SK-N-SH (cell line): ENCODE measurements at regions not wholly inside any gene's neighbourhood (a gene's known extent, or its start where the extent isn't known, plus 50 kb on each side); places are given as distances from the start of the nearest gene placed in this dataset.

ENCODE experiments used
- CTCF ChIA-PET: fragments of 300-600, 350-600 bp; formaldehyde crosslinking; extraction: SDS; loops from one replicate; lab custom pipeline; 2021; lab: Yijun Ruan, JAX
- POLR2A ChIA-PET: fragments of 350-600 bp; sonication (Branson Sonifier 250); formaldehyde crosslinking; extraction: SDS; loops from one replicate; lab custom pipeline; 2020; ENCODE audit warnings: antibody characterized with exemption, inconsistent platforms; lab: Yijun Ruan, JAX
- DNase-seq: peaks from one replicate; pipeline ENCODE4 v3.0.0; 2012
- H2AFZ ChIP-seq: fragments of 200-600 bp; sonication (generic); 2 replicates; pipeline ENCODE4 v1.8.1; 2016; ENCODE audit warnings: antibody characterized with exemption, mild to moderate bottlenecking, low read depth
- H3F3A ChIP-seq: fragments of 200-600 bp; sonication (generic); replicated peaks from 2 replicates; pipeline ENCODE3; 2016; ENCODE audit warnings: antibody characterized with exemption, mild to moderate bottlenecking; ENCODE audit not compliant: insufficient read depth
- H3K27ac ChIP-seq, 2 experiments: fragments of 200-500 bp in 1 of 2; fragments of 200-600 bp in 1 of 2; sonication (Bioruptor generic) in 1 of 2; sonication (generic), shearing (Covaris generic) in 1 of 2; 2 replicates each; pipeline versions ENCODE4 v1.5.1 to v1.6.1; 2014 to 2016; ENCODE audit warnings: low read depth in 2 of 2, inconsistent platforms in 1 of 2, low read length in 1 of 2, mild to moderate bottlenecking in 1 of 2, mixed read lengths in 1 of 2
- H3K27me3 ChIP-seq: fragments of 200-600 bp; sonication (generic), shearing (Covaris generic); 2 replicates; pipeline ENCODE4 v1.6.1; 2016; ENCODE audit warnings: mixed run types; ENCODE audit not compliant: insufficient read depth
- H3K36me3 ChIP-seq, 2 experiments: fragments of 200-500 bp in 1 of 2; fragments of 200-600 bp in 1 of 2; sonication (Bioruptor generic) in 1 of 2; sonication (generic) in 1 of 2; replicated peaks in 1 of 2; 2 replicates each; pipeline versions ENCODE3 to v1.5.1; 2014 to 2016; ENCODE audit warnings: low read length in 1 of 2, mild to moderate bottlenecking in 1 of 2; ENCODE audit not compliant: insufficient read depth in 2 of 2, control insufficient read depth in 1 of 2
- H3K4me1 ChIP-seq, 2 experiments: fragments of 200-500 bp in 1 of 2; fragments of 200-600 bp in 1 of 2; sonication (Bioruptor generic) in 1 of 2; sonication (generic), shearing (Covaris generic) in 1 of 2; 2 replicates each; pipeline versions ENCODE4 v1.5.1 to v1.6.1; 2014 to 2016; ENCODE audit warnings: low read depth in 1 of 2, low read length in 1 of 2, mixed run types in 1 of 2; ENCODE audit not compliant: insufficient read depth in 2 of 2, control insufficient read depth in 1 of 2
- H3K4me2 ChIP-seq: fragments of 200-600 bp; sonication (generic), shearing (Covaris generic); 2 replicates; pipeline ENCODE4 v1.6.1; 2017; ENCODE audit warnings: mixed run types
- H3K4me3 ChIP-seq, 2 experiments: fragments of 200-500 bp in 1 of 2; fragments of 200-600 bp in 1 of 2; sonication (Bioruptor generic) in 1 of 2; sonication (generic), shearing (Covaris generic) in 1 of 2; 2 replicates each; pipeline versions ENCODE4 v1.5.1 to v1.8.1; 2014 to 2016; ENCODE audit warnings: low read depth in 2 of 2, inconsistent platforms in 1 of 2, low read length in 1 of 2, mild to moderate bottlenecking in 1 of 2, mixed read lengths in 1 of 2, moderate library complexity in 1 of 2
- H3K79me2 ChIP-seq: fragments of 200-600 bp; sonication (generic); 2 replicates; pipeline ENCODE4 v1.8.1; 2017; ENCODE audit warnings: mild to moderate bottlenecking; ENCODE audit not compliant: insufficient read depth
- H3K9ac ChIP-seq: fragments of 200-600 bp; sonication (generic); 2 replicates; pipeline ENCODE4 v1.6.1; 2017; ENCODE audit warnings: mixed run types
- H3K9me2 ChIP-seq: fragments of 200-600 bp; sonication (generic); 2 replicates; pipeline ENCODE4 v1.6.1; 2017; ENCODE audit warnings: mixed run types
- H3K9me3 ChIP-seq: fragments of 200-600 bp; sonication (generic); 2 replicates; pipeline ENCODE4 v1.6.1; 2017; ENCODE audit warnings: mixed run types, mild to moderate bottlenecking, moderate library complexity
- H4K20me1 ChIP-seq: fragments of 200-600 bp; sonication (generic); 2 replicates; pipeline ENCODE4 v1.6.1; 2017; ENCODE audit warnings: mild to moderate bottlenecking, mixed run types; ENCODE audit not compliant: insufficient read depth
- CHD2 ChIP-seq: fragments of 150-350 bp; IDR thresholded peaks from 2 replicates; pipeline ENCODE4 v1.6.1; 2018; ENCODE audit warnings: low read length; ENCODE audit not compliant: partially characterized antibody
- ELF1 ChIP-seq: IDR thresholded peaks from 2 replicates; pipeline ENCODE4 v1.4.0; 2012
- EP300 ChIP-seq, 2 experiments: IDR thresholded peaks; 2 replicates each; pipeline versions ENCODE4 v1.4.0 to v1.6.1; 2012; ENCODE audit warnings: borderline replicate concordance in 1 of 2, low read depth in 1 of 2, low read length in 1 of 2
- FOXJ3 ChIP-seq: sonication (generic); formaldehyde crosslinking; IDR thresholded peaks from 2 replicates; pipeline ENCODE4 v1.5.1; 2020; ENCODE audit warnings: mild to moderate bottlenecking, missing genetic modification reagents
- FOXM1 ChIP-seq: IDR thresholded peaks from 2 replicates; pipeline ENCODE4 v1.4.0; 2012; ENCODE audit warnings: low read depth, mild to moderate bottlenecking
- GABPA ChIP-seq: IDR thresholded peaks from 2 replicates; pipeline ENCODE4 v1.4.0; 2012; ENCODE audit warnings: low read depth, mild to moderate bottlenecking
- GATA2 ChIP-seq: sonication (generic); formaldehyde crosslinking; IDR thresholded peaks from 2 replicates; pipeline ENCODE4 v1.5.0; 2020; ENCODE audit warnings: mild to moderate bottlenecking, missing genetic modification reagents
- IRF3 ChIP-seq: fragments of 150-350 bp; IDR thresholded peaks from 2 replicates; pipeline ENCODE4 v1.6.1; 2016; ENCODE audit warnings: mild to moderate bottlenecking, low read depth, low read length
- JUND ChIP-seq: IDR thresholded peaks from 2 replicates; pipeline ENCODE4 v1.4.0; 2012
- PBX3 ChIP-seq: IDR thresholded peaks from 2 replicates; pipeline ENCODE4; 2012
- RAD21 ChIP-seq: IDR thresholded peaks from 2 replicates; pipeline ENCODE4 v1.6.1; 2012; ENCODE audit warnings: mild to moderate bottlenecking, low read length
- RCOR1 ChIP-seq: fragments of 150-350 bp; IDR thresholded peaks from 2 replicates; pipeline ENCODE4 v1.6.1; 2017; ENCODE audit warnings: antibody characterized with exemption, low read length
- RFX5 ChIP-seq: IDR thresholded peaks from 2 replicates; pipeline ENCODE4 v1.6.1; 2012; ENCODE audit warnings: mild to moderate bottlenecking, improper control_type of control experiment, low read length
- SMC3 ChIP-seq: IDR thresholded peaks from 2 replicates; pipeline ENCODE4 v1.6.1; 2012; ENCODE audit warnings: low read depth, low read length, improper control_type of control experiment
- TAF1 ChIP-seq: IDR thresholded peaks from 2 replicates; pipeline ENCODE4 v1.6.1; 2012; ENCODE audit warnings: low read depth, mild to moderate bottlenecking, low read length, moderate library complexity, borderline replicate concordance
- TEAD4 ChIP-seq: IDR thresholded peaks from 2 replicates; pipeline ENCODE4 v1.4.0; 2012; ENCODE audit warnings: mild to moderate bottlenecking, borderline replicate concordance; ENCODE audit not compliant: insufficient read depth
- YY1 ChIP-seq: IDR thresholded peaks from 2 replicates; pipeline ENCODE4 v1.4.0; 2012; ENCODE audit warnings: low read depth, mild to moderate bottlenecking
- WGBS: methylation state at CpG from one replicate; pipeline ENCODE4 v1.1.6; 2017; ENCODE audit warnings: low lambda C conversion rate; 5-methylcytosine and 5-hydroxymethylcytosine counted together
- TF ChIP-seq, protein P1 (sequence below): IDR thresholded peaks from 2 replicates; pipeline ENCODE4 v1.4.0; 2012; ENCODE audit warnings: low read depth, borderline replicate concordance
- TF ChIP-seq, protein P2 (sequence below): fragments of 200-600 bp; sonication (generic); IDR thresholded peaks from 2 replicates; pipeline ENCODE4 v1.6.1; 2017; ENCODE audit warnings: antibody characterized with exemption, mild to moderate bottlenecking, moderate library complexity
- TF ChIP-seq, protein P3 (sequence below): fragments of 150-350 bp; IDR thresholded peaks from 2 replicates; pipeline ENCODE4 v1.6.1; 2017; ENCODE audit warnings: antibody characterized with exemption, low read length, low read depth, borderline replicate concordance

- TF ChIP-seq, protein P1, sequence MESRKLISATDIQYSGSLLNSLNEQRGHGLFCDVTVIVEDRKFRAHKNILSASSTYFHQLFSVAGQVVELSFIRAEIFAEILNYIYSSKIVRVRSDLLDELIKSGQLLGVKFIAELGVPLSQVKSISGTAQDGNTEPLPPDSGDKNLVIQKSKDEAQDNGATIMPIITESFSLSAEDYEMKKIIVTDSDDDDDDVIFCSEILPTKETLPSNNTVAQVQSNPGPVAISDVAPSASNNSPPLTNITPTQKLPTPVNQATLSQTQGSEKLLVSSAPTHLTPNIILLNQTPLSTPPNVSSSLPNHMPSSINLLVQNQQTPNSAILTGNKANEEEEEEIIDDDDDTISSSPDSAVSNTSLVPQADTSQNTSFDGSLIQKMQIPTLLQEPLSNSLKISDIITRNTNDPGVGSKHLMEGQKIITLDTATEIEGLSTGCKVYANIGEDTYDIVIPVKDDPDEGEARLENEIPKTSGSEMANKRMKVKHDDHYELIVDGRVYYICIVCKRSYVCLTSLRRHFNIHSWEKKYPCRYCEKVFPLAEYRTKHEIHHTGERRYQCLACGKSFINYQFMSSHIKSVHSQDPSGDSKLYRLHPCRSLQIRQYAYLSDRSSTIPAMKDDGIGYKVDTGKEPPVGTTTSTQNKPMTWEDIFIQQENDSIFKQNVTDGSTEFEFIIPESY, result no peak
- TF ChIP-seq, all 33 proteins: peak for 0
These were observed 982.3 kb downstream of the DNAJB9 start (continued) for GRCh38 chr7:109552017-109552416.

DNA sequence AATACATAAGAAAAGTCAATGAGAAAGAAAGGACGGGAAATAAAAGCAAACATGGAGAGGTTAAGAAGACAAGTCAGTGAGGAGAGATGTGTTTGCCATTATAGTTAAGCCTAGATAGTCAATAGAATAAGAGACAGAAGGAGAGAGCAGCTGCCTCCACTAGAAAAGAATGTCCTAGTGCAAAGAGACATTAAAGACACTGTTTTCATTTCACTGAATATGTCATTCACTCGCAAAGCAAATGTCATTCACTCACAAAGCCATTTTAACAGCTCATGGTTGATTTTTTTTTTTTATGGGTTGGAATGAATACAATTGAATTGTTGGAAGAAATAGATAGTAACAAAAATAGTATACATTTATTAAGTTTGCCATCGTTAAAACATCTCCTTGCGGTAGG, 1007.6 kb downstream of the DNAJB9 start:
- H3K4me3 ChIP-seq, result no peak overlapping the region
- TF ChIP-seq CHD2 (no peak), EP300 (IDR thresholded peaks at IDR 0.05; ENCODE audit: borderline replicate concordance in 1 of 2, low read depth in 1 of 2, low read length in 1 of 2) (no peak), FOXJ3 (CRISPR knock-in tag) (no peak), FOXM1 (no peak), YY1 (no peak), PBX3 (no peak), SMC3 (no peak), ELF1 (no peak), TEAD4 (no peak), RAD21 (no peak), RFX5 (no peak), GABPA (no peak), RCOR1 (no peak), JUND (no peak), TAF1 (no peak), GATA2 (CRISPR knock-in tag) (no peak), IRF3 (no peak)
- TF ChIP-seq, protein P2, sequence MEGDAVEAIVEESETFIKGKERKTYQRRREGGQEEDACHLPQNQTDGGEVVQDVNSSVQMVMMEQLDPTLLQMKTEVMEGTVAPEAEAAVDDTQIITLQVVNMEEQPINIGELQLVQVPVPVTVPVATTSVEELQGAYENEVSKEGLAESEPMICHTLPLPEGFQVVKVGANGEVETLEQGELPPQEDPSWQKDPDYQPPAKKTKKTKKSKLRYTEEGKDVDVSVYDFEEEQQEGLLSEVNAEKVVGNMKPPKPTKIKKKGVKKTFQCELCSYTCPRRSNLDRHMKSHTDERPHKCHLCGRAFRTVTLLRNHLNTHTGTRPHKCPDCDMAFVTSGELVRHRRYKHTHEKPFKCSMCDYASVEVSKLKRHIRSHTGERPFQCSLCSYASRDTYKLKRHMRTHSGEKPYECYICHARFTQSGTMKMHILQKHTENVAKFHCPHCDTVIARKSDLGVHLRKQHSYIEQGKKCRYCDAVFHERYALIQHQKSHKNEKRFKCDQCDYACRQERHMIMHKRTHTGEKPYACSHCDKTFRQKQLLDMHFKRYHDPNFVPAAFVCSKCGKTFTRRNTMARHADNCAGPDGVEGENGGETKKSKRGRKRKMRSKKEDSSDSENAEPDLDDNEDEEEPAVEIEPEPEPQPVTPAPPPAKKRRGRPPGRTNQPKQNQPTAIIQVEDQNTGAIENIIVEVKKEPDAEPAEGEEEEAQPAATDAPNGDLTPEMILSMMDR, result no peak
- TF ChIP-seq, protein P3, sequence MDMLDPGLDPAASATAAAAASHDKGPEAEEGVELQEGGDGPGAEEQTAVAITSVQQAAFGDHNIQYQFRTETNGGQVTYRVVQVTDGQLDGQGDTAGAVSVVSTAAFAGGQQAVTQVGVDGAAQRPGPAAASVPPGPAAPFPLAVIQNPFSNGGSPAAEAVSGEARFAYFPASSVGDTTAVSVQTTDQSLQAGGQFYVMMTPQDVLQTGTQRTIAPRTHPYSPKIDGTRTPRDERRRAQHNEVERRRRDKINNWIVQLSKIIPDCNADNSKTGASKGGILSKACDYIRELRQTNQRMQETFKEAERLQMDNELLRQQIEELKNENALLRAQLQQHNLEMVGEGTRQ, result no peak
- 27% methylated on average over 4 of the region's 4 CpGs for WGBS
- no peaks in the 10 kb centered on the region for H3K36me3 ChIP-seq
- no peaks in the 10 kb centered on the region for H3K4me1 ChIP-seq
- no peak overlapping the region for H3K4me2 ChIP-seq
- H3K9ac ChIP-seq, result no peak overlapping the region
- H4K20me1 ChIP-seq, result no peaks in the 10 kb centered on the region
- ChIA-PET CTCF (interaction anchor here (0.6 kb wide), 1 partner anchor 1522 kb away, joined by 3 read pairs; no protein-coding TSS in a partner anchor), POLR2A (no interaction called here)
- no peak for DNase-seq
- no peaks in the 10 kb centered on the region for H3K9me2 ChIP-seq
- no peaks in the 10 kb centered on the region for H3K79me2 ChIP-seq
- no peaks in the 10 kb centered on the region for H3K27me3 ChIP-seq
- H3F3A ChIP-seq, result no peaks in the 10 kb centered on the region
- H3K27ac ChIP-seq, result no peak overlapping the region
- no peak overlapping the region for H2AFZ ChIP-seq
- H3K9me3 ChIP-seq, result 0 out of 2 replicates have a peak, but pooled peaks cover 6% of the 10 kb centered on the region
